Neuronal stem cell (in vitro differentiated cells): ENCODE measurements at regions not wholly inside any gene's neighbourhood (a gene's known extent, or its start where the extent isn't known, plus 50 kb on each side); places are given as distances from the start of the nearest gene placed in this dataset.

Experiments
- DNase-seq: peaks from one replicate; pipeline ENCODE4 v3.0.0-alpha.2; 2013; ENCODE audit warnings: low spot score
- H2AFZ ChIP-seq: one replicate; pipeline ENCODE4 v1.6.1; 2013; ENCODE audit warnings: mild to moderate bottlenecking, low read length, inconsistent platforms
- H2AK5ac ChIP-seq: 2 replicates; pipeline ENCODE4 v1.6.1; 2013; ENCODE audit warnings: low read depth, mild to moderate bottlenecking, inconsistent platforms, low read length, moderate library complexity, mixed read lengths
- H2BK120ac ChIP-seq: 2 replicates; pipeline ENCODE4 v1.6.1; 2013; ENCODE audit warnings: low read depth, mild to moderate bottlenecking, inconsistent platforms, low read length, moderate library complexity, mixed read lengths
- H2BK12ac ChIP-seq: one replicate; pipeline ENCODE4 v1.6.1; 2013; ENCODE audit warnings: low read length, inconsistent platforms
- H2BK15ac ChIP-seq: 2 replicates; pipeline ENCODE4 v1.6.1; 2013; ENCODE audit warnings: mild to moderate bottlenecking, low read length, inconsistent platforms, mixed read lengths
- H2BK5ac ChIP-seq: one replicate; pipeline ENCODE4 v1.6.1; 2013; ENCODE audit warnings: inconsistent platforms, mild to moderate bottlenecking, low read length, moderate library complexity
- H3K14ac ChIP-seq: one replicate; pipeline ENCODE4 v1.6.1; 2013; ENCODE audit warnings: low read length, inconsistent platforms
- H3K18ac ChIP-seq: 2 replicates; pipeline ENCODE4 v1.6.1; 2013; ENCODE audit warnings: low read length, inconsistent platforms
- H3K23ac ChIP-seq: 2 replicates; pipeline ENCODE4 v1.6.1; 2013; ENCODE audit warnings: low read depth, mild to moderate bottlenecking, mixed read lengths, low read length, inconsistent platforms; ENCODE audit not compliant: poor library complexity
- H3K27ac ChIP-seq: replicated peaks from 3 replicates; pipeline ENCODE4 v1.5.1; 2013; ENCODE audit warnings: low read length, inconsistent platforms
- H3K27me3 ChIP-seq, 3 experiments: 2 replicates each; pipeline ENCODE4 v1.6.1; 2013; ENCODE audit warnings: low read length in 3 of 3, mild to moderate bottlenecking in 2 of 3, inconsistent platforms in 1 of 3, low read depth in 1 of 3, mixed read lengths in 1 of 3, moderate library complexity in 1 of 3; ENCODE audit not compliant: control insufficient read depth in 3 of 3, insufficient read depth in 3 of 3
- H3K36me3 ChIP-seq, 2 donors: replicated peaks in 1 of 2; 2 replicates each; pipeline ENCODE4 v1.6.1; 2013; ENCODE audit warnings: low read length in 2 of 2; ENCODE audit not compliant: control insufficient read depth in 2 of 2, insufficient read depth in 2 of 2
- H3K4ac ChIP-seq: 2 replicates; pipeline ENCODE4 v1.6.1; 2013; ENCODE audit warnings: inconsistent platforms, mild to moderate bottlenecking, low read length, moderate library complexity
- H3K4me1 ChIP-seq, 2 donors: 1 replicate in 1 of 2; 2 replicates in 1 of 2; pipeline ENCODE4 v1.6.1; 2013; ENCODE audit warnings: low read length in 2 of 2, low read depth in 1 of 2; ENCODE audit not compliant: control insufficient read depth in 2 of 2, insufficient read depth in 1 of 2
- H3K4me2 ChIP-seq: one replicate; pipeline ENCODE4 v1.6.1; 2013; ENCODE audit warnings: mild to moderate bottlenecking, low read length, inconsistent platforms; ENCODE audit not compliant: insufficient read depth, poor library complexity, severe bottlenecking
- H3K4me3 ChIP-seq, 2 donors: 2 replicates each; pipeline ENCODE4 v1.5.1; 2013; ENCODE audit warnings: low read length in 2 of 2, mild to moderate bottlenecking in 2 of 2, inconsistent platforms in 1 of 2, moderate library complexity in 1 of 2
- H3K79me1 ChIP-seq: one replicate; pipeline ENCODE4 v1.6.1; 2013; ENCODE audit warnings: low read depth, mild to moderate bottlenecking, inconsistent platforms, low read length, moderate library complexity
- H3K9ac ChIP-seq: one replicate; pipeline ENCODE4 v1.6.1; 2013; ENCODE audit warnings: mild to moderate bottlenecking, low read depth, low read length, inconsistent platforms; ENCODE audit not compliant: poor library complexity
- H3K9me3 ChIP-seq, 2 donors: replicated peaks in 1 of 2; 2 replicates each; pipeline versions ENCODE3 to v1.6.1; 2013; ENCODE audit warnings: low read length in 2 of 2, mild to moderate bottlenecking in 2 of 2, inconsistent platforms in 1 of 2, low read depth in 1 of 2, mixed read lengths in 1 of 2, moderate library complexity in 1 of 2; ENCODE audit not compliant: control insufficient read depth in 2 of 2, insufficient read depth in 1 of 2
- H4K8ac ChIP-seq: one replicate; pipeline ENCODE4 v1.6.1; 2013; ENCODE audit warnings: low read depth, mild to moderate bottlenecking, inconsistent platforms, low read length, moderate library complexity
- H4K91ac ChIP-seq: one replicate; pipeline ENCODE4 v1.6.1; 2013; ENCODE audit warnings: low read length, low read depth, mild to moderate bottlenecking, inconsistent platforms; ENCODE audit not compliant: poor library complexity
- WGBS, 2 donors: extraction: QIAGEN DNeasy Blood & Tissue Kit; methylation state at CpG; one replicate each; pipeline ENCODE4 v1.1.7; 2013; ENCODE audit warnings: missing lambda C conversion rate in 2 of 2, mixed read lengths in 1 of 2; ENCODE audit not compliant: insufficient read length in 2 of 2, insufficient replicate concordance in 1 of 2; ENCODE audit errors: extremely low coverage in 2 of 2; 5-methylcytosine and 5-hydroxymethylcytosine counted together

DNA sequence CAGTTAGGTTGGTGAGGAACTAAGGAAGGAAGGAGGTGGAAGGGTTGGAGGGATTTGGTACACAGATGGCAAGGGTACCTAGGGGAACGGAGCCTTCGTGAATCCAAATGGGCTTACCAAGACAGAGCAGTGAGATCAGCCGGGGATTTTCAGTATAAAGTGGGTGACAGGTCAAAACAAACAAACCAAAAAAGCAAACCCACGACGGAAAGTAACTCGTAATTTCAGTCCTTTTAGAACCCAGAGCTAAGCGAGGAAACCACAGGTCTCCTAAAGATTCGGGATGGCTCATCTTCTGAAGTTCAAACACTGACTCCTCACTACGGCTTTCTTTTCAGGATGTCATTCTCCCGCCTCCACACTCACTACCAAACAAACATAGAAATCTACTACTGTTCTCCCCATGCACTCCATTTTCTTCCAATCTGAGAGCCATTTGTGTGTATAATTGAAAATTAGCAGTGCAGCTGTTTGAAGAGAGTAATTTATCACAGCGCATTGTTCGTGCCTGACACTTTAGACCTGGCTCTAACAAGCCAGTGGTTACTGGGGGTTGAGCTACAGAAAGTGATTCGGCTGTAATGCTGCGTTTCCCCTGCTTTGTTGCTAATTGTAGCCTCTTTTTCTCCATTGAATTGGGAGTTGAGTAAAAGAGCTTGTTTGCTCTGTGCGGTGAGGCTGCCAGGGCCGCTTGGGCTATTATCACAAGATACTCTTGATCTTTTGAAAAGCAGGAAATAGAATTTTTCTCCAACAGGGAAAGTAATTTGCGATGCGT is 64.7 kb upstream of the CCDC39 start:
- H2AFZ ChIP-seq, result peak overlapping the region; percentile 72
- H3K18ac ChIP-seq, result no peak overlapping the region
- H3K14ac ChIP-seq, result no peak overlapping the region
- no peak overlapping the region for H2AK5ac ChIP-seq
- no peak overlapping the region for H2BK15ac ChIP-seq
- no peaks in the 10 kb centered on the region for H3K79me1 ChIP-seq
- H3K4me1 ChIP-seq, result peaks cover under 1 to 11% of the 10 kb centered on the region in 2 donors
- peak; percentile 47 for DNase-seq
- H2BK120ac ChIP-seq, result no peak overlapping the region
- H2BK12ac ChIP-seq, result no peak overlapping the region
- no peak overlapping the region for H4K8ac ChIP-seq
- no peak overlapping the region for H3K4ac ChIP-seq
- H3K27ac ChIP-seq, result peak overlapping the region; percentile 35
- WGBS, 2 donors, result no CpG with 5 or more reads among the region's 18 CpGs
- H4K91ac ChIP-seq, result no peak overlapping the region
- no peak overlapping the region for H2BK5ac ChIP-seq
- H3K9ac ChIP-seq, result no peak overlapping the region
- H3K4me2 ChIP-seq, result no peak overlapping the region
- H3K4me3 ChIP-seq, result no peak overlapping the region
- H3K23ac ChIP-seq, result no peak overlapping the region
- H3K9me3 ChIP-seq, result no peaks in the 10 kb centered on the region
- H3K27me3 ChIP-seq, result peaks cover 0 to 54% (median 0%) of the 10 kb centered on the region in 3 experiments
- no peaks in the 10 kb centered on the region for H3K36me3 ChIP-seq

DNA sequence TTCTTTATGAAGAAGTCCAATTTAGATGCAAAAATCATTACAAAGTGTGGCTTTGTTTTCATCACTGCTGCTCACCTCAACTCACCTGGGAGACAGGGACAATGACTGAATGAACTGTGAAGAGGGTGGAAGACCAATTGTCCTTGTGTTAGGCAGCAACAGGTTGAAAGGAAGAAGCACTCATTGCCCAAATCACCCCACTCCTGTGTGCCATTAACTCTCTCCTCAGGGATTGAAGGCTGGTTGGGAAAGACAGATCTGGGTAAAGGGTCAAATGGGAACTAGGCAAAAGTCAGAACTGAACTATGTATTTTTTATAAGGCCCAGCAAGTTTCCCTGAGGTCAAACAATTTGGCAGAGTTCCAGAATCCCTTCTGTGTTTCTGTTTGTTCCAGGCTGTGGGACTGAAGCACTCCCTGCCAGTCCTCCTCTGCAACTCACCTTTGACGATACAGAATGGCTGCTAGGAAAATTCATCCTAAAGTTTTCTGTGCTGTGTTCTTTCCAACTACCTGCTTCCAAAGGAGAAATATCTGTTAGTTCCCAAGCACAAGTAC is 68.6 kb upstream of the CCDC39 start:
- H2BK15ac ChIP-seq, result no peak overlapping the region
- no peak overlapping the region for H4K91ac ChIP-seq
- no peak overlapping the region for H2AK5ac ChIP-seq
- H2BK12ac ChIP-seq, result no peak overlapping the region
- H3K9ac ChIP-seq, result no peak overlapping the region
- WGBS, 2 donors, result no CpG with 5 or more reads among the region's 1 CpG
- H3K27ac ChIP-seq, result no peak overlapping the region
- H2AFZ ChIP-seq, result no peak overlapping the region
- H3K23ac ChIP-seq, result no peak overlapping the region
- no peak overlapping the region for H3K4me2 ChIP-seq
- H2BK5ac ChIP-seq, result no peak overlapping the region
- no peaks in the 10 kb centered on the region for H3K79me1 ChIP-seq
- no peaks in the 10 kb centered on the region for H3K36me3 ChIP-seq
- H3K4me1 ChIP-seq, result peaks cover 11 to 12% of the 10 kb centered on the region in 2 donors
- H3K18ac ChIP-seq, result no peak overlapping the region
- H4K8ac ChIP-seq, result no peak overlapping the region
- DNase-seq, result no peak
- H3K4me3 ChIP-seq, result no peak overlapping the region
- H3K9me3 ChIP-seq, result no peaks in the 10 kb centered on the region
- no peak overlapping the region for H3K4ac ChIP-seq
- peaks cover 0 to 33% (median 0%) of the 10 kb centered on the region in 3 experiments for H3K27me3 ChIP-seq
- no peak overlapping the region for H3K14ac ChIP-seq
- no peak overlapping the region for H2BK120ac ChIP-seq

GRCh38 chr3:180749322-180749721 is 70.0 kb upstream of the CCDC39 start:
- no peaks in the 10 kb centered on the region for H3K79me1 ChIP-seq
- H3K4me1 ChIP-seq, result peaks cover 4 to 11% of the 10 kb centered on the region in 2 donors
- no peak overlapping the region for H3K18ac ChIP-seq
- no peak overlapping the region for H4K8ac ChIP-seq
- no peak overlapping the region for H2BK15ac ChIP-seq
- H2AFZ ChIP-seq, result peak overlapping the region; percentile 5
- no peak overlapping the region for H4K91ac ChIP-seq
- no peak overlapping the region for H3K4me2 ChIP-seq
- no peak overlapping the region for H3K9ac ChIP-seq
- H3K27ac ChIP-seq, result no peak overlapping the region
- H3K4me3 ChIP-seq, result no peak overlapping the region
- no peaks in the 10 kb centered on the region for H3K36me3 ChIP-seq
- no CpG with 5 or more reads among the region's 3 CpGs for WGBS, 2 donors
- H2BK5ac ChIP-seq, result no peak overlapping the region
- H2AK5ac ChIP-seq, result no peak overlapping the region
- no peak overlapping the region for H3K14ac ChIP-seq
- H3K9me3 ChIP-seq, result no peaks in the 10 kb centered on the region
- H2BK120ac ChIP-seq, result no peak overlapping the region
- peaks cover 0 to 19% (median 0%) of the 10 kb centered on the region in 3 experiments for H3K27me3 ChIP-seq
- H3K4ac ChIP-seq, result no peak overlapping the region
- H3K23ac ChIP-seq, result no peak overlapping the region
- no peak overlapping the region for H2BK12ac ChIP-seq
- no peak for DNase-seq

- Histone ChIP-seq H3K9ac (no peak overlapping the region), H4K91ac (no peak overlapping the region), H2BK5ac (no peak overlapping the region)
These were observed 70.5 kb upstream of the CCDC39 start for GRCh38 chr3:180749796-180750195.

More at GRCh38 chr3:180749796-180750195, 70.5 kb upstream of the CCDC39 start:
- Histone ChIP-seq H2BK15ac (no peak overlapping the region), H3K23ac (no peak overlapping the region), H4K8ac (no peak overlapping the region), H2AFZ (no peak overlapping the region), H3K27me3 (peaks cover 0 to 14% (median 0%) of the 10 kb centered on the region in 3 experiments), H3K4ac (no peak overlapping the region), H2BK120ac (no peak overlapping the region), H3K27ac (no peak overlapping the region), H3K14ac (no peak overlapping the region), H3K36me3 (no peaks in the 10 kb centered on the region), H3K79me1 (no peaks in the 10 kb centered on the region), H3K4me1 (peaks cover 4 to 11% of the 10 kb centered on the region in 2 donors), H3K9me3 (no peaks in the 10 kb centered on the region), H3K18ac (no peak overlapping the region), H2AK5ac (no peak overlapping the region), H3K4me2 (no peak overlapping the region), H2BK12ac (no peak overlapping the region), H3K4me3 (no peak overlapping the region)
- no peak for DNase-seq
